ENCODE measurements at regions not wholly inside any gene's neighbourhood (a gene's known extent, or its start where the extent isn't known, plus 50 kb on each side); places are given as distances from the start of the nearest gene placed in this dataset.

DNA sequence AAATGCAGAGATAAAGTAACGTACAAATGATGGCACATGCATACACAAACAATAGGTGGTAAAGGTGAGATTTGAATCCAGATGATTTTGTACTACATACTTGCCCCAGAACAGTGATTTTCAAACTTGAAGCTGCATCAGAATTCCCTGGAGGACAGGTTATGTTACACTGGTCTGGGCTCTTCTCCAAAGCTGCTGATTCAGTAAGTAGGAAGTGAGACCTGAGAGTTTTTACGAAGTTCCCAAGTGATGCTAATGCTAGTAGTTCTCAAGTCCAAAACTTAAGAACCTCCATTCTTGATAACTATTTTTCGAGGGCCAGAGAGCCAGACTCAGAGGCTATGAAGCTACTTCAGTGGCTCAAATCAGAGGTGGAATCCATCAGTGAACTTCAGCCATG lies 159.0 kb upstream of the POM121L12 start:
- TF ChIP-seq EP300 (IDR thresholded peaks at IDR 0.05), result no peak
- TF ChIP-seq, protein P1, sequence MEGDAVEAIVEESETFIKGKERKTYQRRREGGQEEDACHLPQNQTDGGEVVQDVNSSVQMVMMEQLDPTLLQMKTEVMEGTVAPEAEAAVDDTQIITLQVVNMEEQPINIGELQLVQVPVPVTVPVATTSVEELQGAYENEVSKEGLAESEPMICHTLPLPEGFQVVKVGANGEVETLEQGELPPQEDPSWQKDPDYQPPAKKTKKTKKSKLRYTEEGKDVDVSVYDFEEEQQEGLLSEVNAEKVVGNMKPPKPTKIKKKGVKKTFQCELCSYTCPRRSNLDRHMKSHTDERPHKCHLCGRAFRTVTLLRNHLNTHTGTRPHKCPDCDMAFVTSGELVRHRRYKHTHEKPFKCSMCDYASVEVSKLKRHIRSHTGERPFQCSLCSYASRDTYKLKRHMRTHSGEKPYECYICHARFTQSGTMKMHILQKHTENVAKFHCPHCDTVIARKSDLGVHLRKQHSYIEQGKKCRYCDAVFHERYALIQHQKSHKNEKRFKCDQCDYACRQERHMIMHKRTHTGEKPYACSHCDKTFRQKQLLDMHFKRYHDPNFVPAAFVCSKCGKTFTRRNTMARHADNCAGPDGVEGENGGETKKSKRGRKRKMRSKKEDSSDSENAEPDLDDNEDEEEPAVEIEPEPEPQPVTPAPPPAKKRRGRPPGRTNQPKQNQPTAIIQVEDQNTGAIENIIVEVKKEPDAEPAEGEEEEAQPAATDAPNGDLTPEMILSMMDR (IDR thresholded peaks at IDR 0.05), result no peak
- no peak for TF ChIP-seq POLR2A (IDR thresholded peaks at IDR 0.05)
